WERI-Rb-1 (cell line): ENCODE measurements at regions not wholly inside any gene's neighbourhood (a gene's known extent, or its start where the extent isn't known, plus 50 kb on each side); places are given as distances from the start of the nearest gene placed in this dataset.
"Not testable (repeated sequence)": the region's sequence is repeated elsewhere in the genome, so short reads cannot be mapped to it uniquely, and the experiment has no call there.

Experiments
- DNase-seq: peaks from one replicate; pipeline ENCODE4 v3.0.0-alpha.2; 2020
- H3K27ac ChIP-seq: fragments of 250-450 bp; sonication (Bioruptor Pico); 2 replicates; pipeline ENCODE4 v1.5.1; 2020; ENCODE audit warnings: mild to moderate bottlenecking, moderate library complexity
- H3K27me3 ChIP-seq: fragments of 250-450 bp; sonication (Bioruptor Pico); 2 replicates; pipeline ENCODE4 v1.5.1; 2021; ENCODE audit warnings: mild to moderate bottlenecking, low read depth, moderate library complexity; ENCODE audit not compliant: insufficient read depth, severe bottlenecking
- H3K36me3 ChIP-seq: fragments of 250-450 bp; sonication (Bioruptor Pico); 2 replicates; pipeline ENCODE4 v1.5.1; 2020; ENCODE audit warnings: mild to moderate bottlenecking, moderate library complexity
- H3K4me3 ChIP-seq: 2 replicates; pipeline ENCODE4 v1.5.1; 2011; ENCODE audit warnings: low read depth, mild to moderate bottlenecking, control low read depth, low read length
- H3K9me3 ChIP-seq: fragments of 250-450 bp; sonication (Bioruptor Pico); 2 replicates; pipeline ENCODE4 v1.5.1; 2021; ENCODE audit warnings: mild to moderate bottlenecking, moderate library complexity; ENCODE audit not compliant: severe bottlenecking
- CTCF ChIP-seq: IDR thresholded peaks from 2 replicates; pipeline ENCODE4 v1.5.1; 2011; ENCODE audit warnings: low read depth, mild to moderate bottlenecking, control low read depth, inconsistent platforms, low read length

DNA sequence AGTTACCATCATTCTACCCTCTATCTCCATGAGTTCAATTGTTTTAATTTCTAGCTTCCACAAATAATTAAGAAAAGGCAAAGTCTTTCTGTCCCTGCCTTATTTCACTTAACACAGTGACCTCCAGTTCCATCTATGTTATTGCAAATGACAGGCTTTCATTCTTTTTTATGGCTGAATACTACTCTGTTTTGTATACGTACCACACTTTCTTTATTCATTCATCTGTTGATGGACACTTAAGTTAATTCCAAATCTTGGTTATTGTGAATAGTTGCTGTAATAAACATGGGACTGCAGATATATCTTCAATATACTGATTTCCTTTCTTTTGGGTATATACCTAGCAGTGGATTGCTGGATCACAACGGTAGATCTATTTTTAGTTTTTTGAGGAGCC is 314.1 kb downstream of the SV2B start:
- Histone ChIP-seq H3K36me3 (no peaks in the 10 kb centered on the region), H3K27me3 (no peaks in the 10 kb centered on the region), H3K9me3 (no peaks in the 10 kb centered on the region), H3K27ac (no peak overlapping the region), H3K4me3 (no peak overlapping the region)
- TF ChIP-seq CTCF = no peak
- DNase-seq = no peak

DNA sequence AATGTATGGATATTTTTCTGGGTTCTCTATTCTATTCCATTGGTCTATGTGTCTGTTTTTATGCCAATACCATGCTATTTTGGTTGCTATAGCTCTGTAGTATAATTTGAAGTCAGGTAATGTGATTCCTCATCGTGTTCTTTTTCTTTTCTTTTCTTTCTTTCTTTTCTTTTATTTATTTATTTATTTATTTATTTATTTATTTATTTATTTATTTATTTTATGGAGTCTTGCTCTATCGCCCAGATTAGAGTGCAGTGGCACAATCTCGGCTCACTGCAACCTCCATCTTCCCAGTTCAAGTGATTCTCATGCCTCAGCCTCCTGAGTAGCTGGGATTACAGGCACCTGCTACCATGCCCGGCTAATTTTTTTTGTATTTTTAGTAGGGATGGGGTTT is 315.2 kb downstream of the SV2B start:
- not testable (repeated sequence) for H3K27me3 ChIP-seq, H3K4me3 ChIP-seq, DNase-seq, H3K9me3 ChIP-seq, H3K36me3 ChIP-seq, H3K27ac ChIP-seq

DNA sequence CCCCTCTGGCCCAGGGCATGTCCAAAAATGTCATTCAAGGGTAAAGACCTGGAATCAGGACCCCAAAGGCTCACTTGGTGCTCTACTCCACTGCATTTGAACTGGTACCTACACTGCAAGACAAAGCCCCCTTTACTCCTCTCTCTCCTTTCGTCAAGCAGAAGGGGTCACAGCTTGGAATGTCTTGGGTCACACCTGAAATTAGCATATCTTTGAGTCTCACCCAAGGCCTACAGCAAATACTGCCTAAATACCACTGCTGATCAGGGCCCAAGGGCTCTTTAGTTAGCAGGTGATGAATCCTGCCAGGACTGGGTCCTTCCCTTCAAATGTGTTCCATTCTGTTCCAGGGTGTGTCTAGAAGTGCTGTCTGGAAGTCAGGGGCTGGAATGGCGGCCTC is 320.6 kb downstream of the SV2B start:
- no peak overlapping the region for H3K4me3 ChIP-seq
- H3K36me3 ChIP-seq = no peaks in the 10 kb centered on the region
- peaks cover 35% of the 10 kb centered on the region for H3K27me3 ChIP-seq
- H3K9me3 ChIP-seq = no peaks in the 10 kb centered on the region
- TF ChIP-seq CTCF = no peak
- DNase-seq = no peak
- H3K27ac ChIP-seq = no peak overlapping the region

DNA sequence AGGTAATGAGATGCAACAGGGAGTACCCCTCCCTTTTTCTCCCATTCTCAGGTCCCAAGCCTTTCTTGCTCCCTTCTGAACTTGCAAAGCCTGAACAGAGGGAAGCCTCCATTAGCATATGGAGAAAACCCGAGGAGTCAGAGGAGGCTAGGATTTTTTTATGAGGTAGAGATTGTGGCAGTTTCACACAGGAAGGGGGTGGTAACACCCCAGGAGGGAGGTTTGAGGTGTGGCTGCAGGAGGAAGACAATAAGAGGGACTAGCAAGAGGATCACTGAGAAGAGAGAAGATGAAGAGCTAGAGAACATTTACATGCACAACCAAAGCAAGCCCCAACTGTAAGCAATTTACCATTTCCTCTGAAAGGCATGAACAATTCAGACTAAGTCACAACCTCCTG is 322.7 kb downstream of the SV2B start:
- no peak overlapping the region for H3K4me3 ChIP-seq
- H3K9me3 ChIP-seq = no peaks in the 10 kb centered on the region
- H3K36me3 ChIP-seq = no peaks in the 10 kb centered on the region
- H3K27ac ChIP-seq = no peak overlapping the region
- peaks cover 48% of the 10 kb centered on the region for H3K27me3 ChIP-seq
- TF ChIP-seq CTCF = no peak
- DNase-seq = no peak

DNA sequence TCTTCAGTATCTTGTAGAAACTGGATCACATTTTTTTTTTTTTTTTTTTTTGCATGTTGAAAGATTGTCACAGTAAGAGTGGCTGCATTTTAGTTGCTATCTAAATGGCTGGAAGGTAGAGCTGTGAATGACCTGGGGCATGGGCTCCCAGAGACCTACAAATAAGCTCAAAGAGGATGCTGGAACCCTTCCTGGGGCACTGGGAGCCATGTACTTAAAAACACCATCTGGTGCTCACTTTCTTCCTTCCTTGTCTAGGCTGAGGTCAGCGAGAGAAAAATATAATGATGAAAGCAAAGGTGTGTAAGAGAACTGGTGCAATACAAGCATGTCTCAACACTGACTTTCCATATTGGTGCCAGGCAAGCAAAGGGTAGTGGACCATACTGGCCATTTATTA is 323.9 kb downstream of the SV2B start:
- no peak overlapping the region for H3K4me3 ChIP-seq
- no peak for TF ChIP-seq CTCF
- no peak overlapping the region for H3K27ac ChIP-seq
- DNase-seq = no peak
- no peaks in the 10 kb centered on the region for H3K9me3 ChIP-seq
- peaks cover 57% of the 10 kb centered on the region for H3K27me3 ChIP-seq
- no peaks in the 10 kb centered on the region for H3K36me3 ChIP-seq

GRCh38 chr15:91426412-91426811 is 326.4 kb downstream of the SV2B start:
- Histone ChIP-seq H3K4me3 (no peak overlapping the region), H3K9me3 (no peaks in the 10 kb centered on the region), H3K27ac (no peak overlapping the region), H3K36me3 (no peaks in the 10 kb centered on the region), H3K27me3 (peaks cover 55% of the 10 kb centered on the region)
- TF ChIP-seq CTCF = no peak
- no peak for DNase-seq
